ENCODE measurements at regions not wholly inside any gene's neighbourhood (a gene's known extent, or its start where the extent isn't known, plus 50 kb on each side); places are given as distances from the start of the nearest gene placed in this dataset.

GRCh38 chr2:117257362-117257761 lies 557.1 kb upstream of the DDX18 start:
- H3K4me3 ChIP-seq (replicated peaks in 1 of 2; ENCODE audit: low read depth in 2 of 2, low read length in 2 of 2), result no peak overlapping the region
- DNase-seq (ENCODE audit: low read depth in 2 of 2), result no peak
- no peak for TF ChIP-seq CTCF (IDR thresholded peaks at IDR 0.05; ENCODE audit: low read depth, low read length)

GRCh38 chr2:117269574-117269973 lies 544.9 kb upstream of the DDX18 start:
- no peak for DNase-seq (ENCODE audit: low read depth in 2 of 2)
- no peak for TF ChIP-seq CTCF (IDR thresholded peaks at IDR 0.05; ENCODE audit: low read depth, low read length)
- no peak overlapping the region for H3K4me3 ChIP-seq (replicated peaks in 1 of 2; ENCODE audit: low read depth in 2 of 2, low read length in 2 of 2)

GRCh38 chr2:117271631-117272030 lies 542.9 kb upstream of the DDX18 start:
- DNase-seq (ENCODE audit: low read depth in 2 of 2), result no peak
- H3K4me3 ChIP-seq (replicated peaks in 1 of 2; ENCODE audit: low read depth in 2 of 2, low read length in 2 of 2), result no peak overlapping the region
- no peak for TF ChIP-seq CTCF (IDR thresholded peaks at IDR 0.05; ENCODE audit: low read depth, low read length)

GRCh38 chr2:117273009-117273671 lies 541.4 kb upstream of the DDX18 start:
- no peak overlapping the region for H3K4me3 ChIP-seq (replicated peaks in 1 of 2; ENCODE audit: low read depth in 2 of 2, low read length in 2 of 2)
- DNase-seq (ENCODE audit: low read depth in 2 of 2), result no peak
- no peak for TF ChIP-seq CTCF (IDR thresholded peaks at IDR 0.05; ENCODE audit: low read depth, low read length)

- DNase-seq (ENCODE audit: low read depth in 2 of 2), result no peak
- TF ChIP-seq CTCF (IDR thresholded peaks at IDR 0.05; ENCODE audit: low read depth, low read length), result no peak
- H3K4me3 ChIP-seq (replicated peaks in 1 of 2; ENCODE audit: low read depth in 2 of 2, low read length in 2 of 2), result no peak overlapping the region
Observed at GRCh38 chr2:117293012-117293411, 521.5 kb upstream of the DDX18 start.

- no peak for DNase-seq (ENCODE audit: low read depth in 2 of 2)
- H3K4me3 ChIP-seq (replicated peaks in 1 of 2; ENCODE audit: low read depth in 2 of 2, low read length in 2 of 2), result no peak overlapping the region
- no peak for TF ChIP-seq CTCF (IDR thresholded peaks at IDR 0.05; ENCODE audit: low read depth, low read length)
Observed at GRCh38 chr2:117299451-117299850, 515.0 kb upstream of the DDX18 start.

All from cardiac fibroblast (primary cell).